Epithelial cell of esophagus (primary cell): ENCODE measurements at regions not wholly inside any gene's neighbourhood (a gene's known extent, or its start where the extent isn't known, plus 50 kb on each side); places are given as distances from the start of the nearest gene placed in this dataset.
A peak's percentile ranks its signal among the peaks of the same experiment; 100 is the strongest.

Source experiments
- DNase-seq: peaks from one replicate; pipeline ENCODE4 v3.0.0; 2010; ENCODE audit warnings: low read depth
- H3K4me3 ChIP-seq: 2 replicates; pipeline ENCODE4 v1.5.1; 2011; ENCODE audit warnings: mild to moderate bottlenecking, low read length, control low read depth
- CTCF ChIP-seq: IDR thresholded peaks from 2 replicates; pipeline ENCODE4 v1.5.1; 2011; ENCODE audit warnings: low read depth, mild to moderate bottlenecking, low read length, control low read depth, inconsistent platforms; ENCODE audit not compliant: insufficient read depth; ENCODE audit errors: missing control alignments

- DNase-seq: peak; percentile 30
- peak; percentile 44 for TF ChIP-seq CTCF
- no peak overlapping the region for H3K4me3 ChIP-seq
Observed at GRCh38 chr10:108112218-108112617, 947.7 kb upstream of the SORCS1 start.

- TF ChIP-seq CTCF: no peak
- no peak overlapping the region for H3K4me3 ChIP-seq
- DNase-seq: no peak
Observed at GRCh38 chr10:108104551-108105156, 940.1 kb upstream of the SORCS1 start.

GRCh38 chr10:108097258-108097657 is 932.8 kb upstream of the SORCS1 start:
- no peak overlapping the region for H3K4me3 ChIP-seq
- no peak for DNase-seq
- no peak for TF ChIP-seq CTCF

- no peak for TF ChIP-seq CTCF
- peak; percentile 5 for DNase-seq
- H3K4me3 ChIP-seq: no peak overlapping the region
Observed at GRCh38 chr10:108095932-108096925, 931.7 kb upstream of the SORCS1 start.

- peak; percentile 78 for DNase-seq
- TF ChIP-seq CTCF: no peak
- no peak overlapping the region for H3K4me3 ChIP-seq
Observed at GRCh38 chr10:108090476-108091215, 926.1 kb upstream of the SORCS1 start.

GRCh38 chr10:108086502-108086901 is 922.0 kb upstream of the SORCS1 start:
- H3K4me3 ChIP-seq: no peak overlapping the region
- DNase-seq: no peak
- no peak for TF ChIP-seq CTCF
